GM10266 (cell line): ENCODE measurements at regions not wholly inside any gene's neighbourhood (a gene's known extent, or its start where the extent isn't known, plus 50 kb on each side); places are given as distances from the start of the nearest gene placed in this dataset.
"Not testable (repeated sequence)": the region's sequence is repeated elsewhere in the genome, so short reads cannot be mapped to it uniquely, and the experiment has no call there.

Experiments
- DNase-seq: peaks from one replicate; pipeline ENCODE4 v3.0.0; 2012; ENCODE audit errors: extremely low spot score
- CTCF ChIP-seq: IDR thresholded peaks from 2 replicates; pipeline ENCODE4 v1.5.1; 2012; ENCODE audit warnings: mild to moderate bottlenecking, low read depth; ENCODE audit not compliant: control insufficient read depth, insufficient read depth; ENCODE audit errors: missing control alignments

GRCh38 chr9:90697808-90698207, 55.2 kb upstream of the DIRAS2 start:
- no peak for TF ChIP-seq CTCF
- no peak for DNase-seq

- DNase-seq = not testable (repeated sequence)
Observed at GRCh38 chr9:90694187-90694586, 51.6 kb upstream of the DIRAS2 start.
